ENCODE measurements at regions not wholly inside any gene's neighbourhood (a gene's known extent, or its start where the extent isn't known, plus 50 kb on each side); places are given as distances from the start of the nearest gene placed in this dataset.

GRCh38 chr6:169868458-169868857, 117.0 kb downstream of the ERMARD start:
- peak; percentile 56 for DNase-seq (ENCODE audit: low read depth)
- H3K4me3 ChIP-seq (ENCODE audit: low read depth, low read length): no peak overlapping the region
- TF ChIP-seq MAX (IDR thresholded peaks at IDR 0.05; ENCODE audit: low read depth, low read length) (peak; percentile 83), CTCF (IDR thresholded peaks at IDR 0.05; ENCODE audit: low read depth, low read length) (no peak)

- DNase-seq (ENCODE audit: low read depth): no peak
- no peak overlapping the region for H3K4me3 ChIP-seq (ENCODE audit: low read depth, low read length)
- TF ChIP-seq MYC (IDR thresholded peaks at IDR 0.05; ENCODE audit: low read depth, low read length) (no peak), MAX (IDR thresholded peaks at IDR 0.05; ENCODE audit: low read depth, low read length) (no peak), CTCF (IDR thresholded peaks at IDR 0.05; ENCODE audit: low read depth, low read length) (no peak), POLR2A (IDR thresholded peaks at IDR 0.05; ENCODE audit: extremely low read depth, insufficient read length) (no peak)
Observed at GRCh38 chr6:169867751-169868191, 116.3 kb downstream of the ERMARD start.

GRCh38 chr6:169866668-169867521, 115.5 kb downstream of the ERMARD start:
- no peak for TF ChIP-seq POLR2A (IDR thresholded peaks at IDR 0.05; ENCODE audit: extremely low read depth, insufficient read length)
- no peak for TF ChIP-seq CTCF (IDR thresholded peaks at IDR 0.05; ENCODE audit: low read depth, low read length)
- no peak for TF ChIP-seq MAX (IDR thresholded peaks at IDR 0.05; ENCODE audit: low read depth, low read length)
- no peak for TF ChIP-seq MYC (IDR thresholded peaks at IDR 0.05; ENCODE audit: low read depth, low read length)
- DNase-seq (ENCODE audit: low read depth): no peak
- H3K4me3 ChIP-seq (ENCODE audit: low read depth, low read length): no peak overlapping the region

GRCh38 chr6:169866140-169866534, 114.7 kb downstream of the ERMARD start:
- DNase-seq (ENCODE audit: low read depth): no peak
- TF ChIP-seq POLR2A (IDR thresholded peaks at IDR 0.05; ENCODE audit: extremely low read depth, insufficient read length) (no peak), MAX (IDR thresholded peaks at IDR 0.05; ENCODE audit: low read depth, low read length) (no peak), MYC (IDR thresholded peaks at IDR 0.05; ENCODE audit: low read depth, low read length) (no peak), CTCF (IDR thresholded peaks at IDR 0.05; ENCODE audit: low read depth, low read length) (no peak)
- no peak overlapping the region for H3K4me3 ChIP-seq (ENCODE audit: low read depth, low read length)

GRCh38 chr6:169865346-169866139, 114.1 kb downstream of the ERMARD start:
- no peak for TF ChIP-seq MAX (IDR thresholded peaks at IDR 0.05; ENCODE audit: low read depth, low read length)
- no peak for TF ChIP-seq MYC (IDR thresholded peaks at IDR 0.05; ENCODE audit: low read depth, low read length)
- TF ChIP-seq CTCF (IDR thresholded peaks at IDR 0.05; ENCODE audit: low read depth, low read length): no peak
- no peak for TF ChIP-seq POLR2A (IDR thresholded peaks at IDR 0.05; ENCODE audit: extremely low read depth, insufficient read length)
- no peak for DNase-seq (ENCODE audit: low read depth)
- H3K4me3 ChIP-seq (ENCODE audit: low read depth, low read length): no peak overlapping the region
